ENCODE measurements at regions not wholly inside any gene's neighbourhood (a gene's known extent, or its start where the extent isn't known, plus 50 kb on each side); places are given as distances from the start of the nearest gene placed in this dataset.
A peak's percentile ranks its signal among the peaks of the same experiment; 100 is the strongest.
"Not testable (repeated sequence)": the region's sequence is repeated elsewhere in the genome, so short reads cannot be mapped to it uniquely, and the experiment has no call there.

DNA sequence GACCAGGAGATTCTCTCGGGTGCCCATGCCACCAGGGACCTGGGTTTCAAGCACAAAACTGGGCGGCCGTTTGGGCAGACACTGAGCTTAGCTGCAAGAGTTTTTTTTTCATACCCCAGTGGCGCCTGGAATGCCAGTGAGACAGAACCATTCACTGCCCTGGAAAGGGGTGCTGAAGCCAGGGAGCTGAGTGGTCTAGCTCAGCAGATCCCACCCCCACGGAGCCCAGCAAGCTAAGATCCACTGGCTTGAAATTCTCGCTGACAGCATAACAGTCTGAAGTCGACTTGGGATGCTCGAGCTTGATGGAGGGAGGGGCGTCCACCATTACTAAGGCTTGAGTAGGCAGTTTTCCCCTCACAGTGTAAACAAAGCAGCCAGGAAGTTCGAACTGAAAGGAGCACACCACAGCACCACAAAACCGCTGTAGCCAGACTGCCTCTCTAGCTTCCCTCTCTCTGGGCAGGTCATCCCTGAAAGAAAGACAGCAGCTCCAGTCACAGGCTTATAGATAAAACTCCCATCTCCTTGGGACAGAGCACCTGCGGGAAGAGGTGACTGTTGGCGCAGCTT lies 157.7 kb downstream of the GIPC2 start:
- H3K4me1 Mint-ChIP-seq (ENCODE audit: low read depth in 2 of 2); ATAC-seq; H3K4me3 Mint-ChIP-seq; H3K36me3 Mint-ChIP-seq; DNase-seq (ENCODE audit: low spot score); H3K27ac Mint-ChIP-seq: not testable (repeated sequence)
- H3K27me3 Mint-ChIP-seq = peaks cover 0 to 18% of the 10 kb centered on the region in 2 donors
- peaks cover 14% of the 10 kb centered on the region for H3K9me3 Mint-ChIP-seq

DNA sequence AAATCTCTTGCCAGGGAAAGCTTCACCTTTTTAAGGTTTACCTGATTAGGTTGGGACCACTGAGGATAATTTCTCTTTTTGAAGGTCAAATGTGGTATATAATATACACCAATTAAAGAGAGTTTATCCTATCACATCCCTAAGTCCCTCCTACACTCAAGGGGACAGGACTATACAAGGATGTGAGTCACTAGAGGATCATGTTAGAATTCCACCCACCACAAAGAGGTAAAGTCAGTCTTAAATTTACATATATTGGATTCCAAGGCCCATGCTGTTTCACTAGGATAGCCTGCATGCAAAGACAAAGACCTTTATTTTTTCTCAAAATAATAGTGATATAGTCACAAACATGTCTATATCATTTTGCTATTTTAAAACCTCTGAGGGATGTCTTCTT lies 164.4 kb downstream of the GIPC2 start:
- no peak for ATAC-seq
- Mint-ChIP-seq H3K27me3 (peaks cover 0 to 7% of the 10 kb centered on the region in 2 donors), H3K27ac (no peak overlapping the region), H3K4me1 (ENCODE audit: low read depth in 2 of 2) (no peaks in the 10 kb centered on the region), H3K4me3 (no peak overlapping the region), H3K9me3 (peaks cover 10% of the 10 kb centered on the region), H3K36me3 (no peaks in the 10 kb centered on the region)
- DNase-seq (ENCODE audit: low spot score) = no peak

DNA sequence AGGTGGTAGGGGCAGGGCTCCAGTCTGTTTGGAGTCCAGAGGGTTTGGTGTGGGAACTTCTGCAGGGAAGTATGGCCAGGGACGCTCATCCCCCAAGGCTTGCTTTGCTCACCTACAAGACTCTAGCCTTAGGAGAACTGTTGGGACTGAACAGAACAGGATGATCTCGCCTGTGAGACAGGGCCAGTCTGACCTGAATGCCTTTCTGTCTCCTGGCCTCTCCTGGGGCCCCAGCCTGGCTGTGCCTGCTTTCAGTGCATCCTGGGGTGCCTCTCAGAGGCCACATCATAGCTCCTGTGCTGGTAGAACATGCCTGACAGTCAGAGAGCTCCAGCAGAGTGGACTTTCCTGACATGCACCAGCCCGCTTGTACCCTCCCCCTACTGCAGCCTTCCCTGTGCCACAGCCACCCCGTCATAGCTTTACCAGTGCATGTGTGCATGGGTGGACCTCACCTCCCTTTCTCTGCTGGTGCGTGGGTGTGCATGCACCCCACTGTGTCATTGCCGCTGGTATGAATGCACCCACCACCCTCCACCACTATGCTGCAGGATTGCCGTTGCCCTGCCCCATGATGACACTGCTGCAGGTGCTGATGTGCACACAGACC lies 165.8 kb downstream of the GIPC2 start:
- ATAC-seq = peak in 1 of 2 donors; percentile 43
- Mint-ChIP-seq H3K27me3 (peaks cover 0 to 7% of the 10 kb centered on the region in 2 donors), H3K9me3 (peaks cover 5% of the 10 kb centered on the region), H3K4me3 (no peak overlapping the region), H3K27ac (no peak overlapping the region), H3K36me3 (no peaks in the 10 kb centered on the region), H3K4me1 (ENCODE audit: low read depth in 2 of 2) (no peaks in the 10 kb centered on the region)
- no peak for DNase-seq (ENCODE audit: low spot score)

DNA sequence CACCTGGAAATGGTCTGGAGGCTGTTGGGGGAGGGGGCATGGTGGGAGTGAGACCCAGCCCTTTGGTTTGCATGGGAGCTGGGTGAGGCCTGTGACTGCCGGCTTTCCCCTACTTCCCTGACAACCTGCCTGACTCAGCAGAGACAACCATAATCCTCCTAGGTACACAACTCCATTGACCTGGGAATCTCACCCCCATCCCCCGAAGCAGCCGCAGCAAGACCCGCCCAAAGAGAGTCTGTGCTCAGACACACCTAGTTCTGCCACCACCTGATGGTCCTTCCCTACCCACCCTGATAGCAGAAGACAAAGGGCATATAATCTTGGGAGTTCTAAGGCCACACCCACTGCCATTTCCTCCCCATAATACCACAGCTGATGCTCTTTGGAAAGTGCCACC lies 168.6 kb downstream of the GIPC2 start:
- Mint-ChIP-seq H3K4me1 (ENCODE audit: low read depth in 2 of 2) (no peaks in the 10 kb centered on the region), H3K27me3 (peaks cover 0 to 7% of the 10 kb centered on the region in 2 donors), H3K9me3 (peaks cover 5% of the 10 kb centered on the region), H3K27ac (no peak overlapping the region), H3K4me3 (no peak overlapping the region), H3K36me3 (no peaks in the 10 kb centered on the region)
- ATAC-seq (no peak), DNase-seq (ENCODE audit: low spot score) (no peak)

DNA sequence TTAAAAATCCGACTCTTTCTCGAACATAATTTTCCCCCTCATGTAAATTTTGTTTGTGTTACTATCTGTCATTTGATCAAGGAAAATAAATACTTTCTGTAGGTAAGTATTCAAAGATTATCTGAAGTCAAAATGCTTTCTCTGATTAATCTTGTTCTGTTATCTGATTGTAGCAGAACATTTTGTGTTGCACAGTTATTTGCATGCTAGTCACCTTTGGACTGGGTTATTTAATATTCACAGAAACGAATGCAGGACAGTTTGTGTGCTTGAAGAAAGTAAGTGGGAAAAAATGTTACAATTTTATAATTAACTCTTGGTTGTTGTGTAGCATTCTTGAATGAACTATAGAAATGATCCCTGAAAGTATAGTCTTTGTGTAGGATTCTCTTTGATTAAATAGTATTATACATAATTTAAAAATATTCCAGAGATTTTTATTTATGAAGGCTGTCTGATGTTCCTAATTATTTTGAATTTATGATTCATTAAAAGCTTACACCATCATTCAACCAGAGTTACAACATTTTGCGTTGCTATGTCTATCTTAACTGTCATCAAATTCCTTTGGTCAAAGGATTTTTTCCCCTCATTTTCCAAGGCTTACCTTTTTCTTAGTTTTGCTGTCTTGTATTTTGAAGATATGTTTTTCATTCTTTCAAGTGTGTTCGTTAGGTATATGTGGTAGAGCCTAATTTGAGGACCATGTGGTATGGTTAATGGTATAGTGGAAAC lies 176.6 kb downstream of the GIPC2 start:
- no peaks in the 10 kb centered on the region for H3K4me1 Mint-ChIP-seq (ENCODE audit: low read depth in 2 of 2)
- H3K27me3 Mint-ChIP-seq = peaks cover 0 to 7% of the 10 kb centered on the region in 2 donors
- ATAC-seq (no peak), DNase-seq (ENCODE audit: low spot score) (no peak)
- no peak overlapping the region for H3K27ac Mint-ChIP-seq
- no peak overlapping the region for H3K4me3 Mint-ChIP-seq
- peaks cover 11% of the 10 kb centered on the region for H3K9me3 Mint-ChIP-seq
- no peaks in the 10 kb centered on the region for H3K36me3 Mint-ChIP-seq

DNA sequence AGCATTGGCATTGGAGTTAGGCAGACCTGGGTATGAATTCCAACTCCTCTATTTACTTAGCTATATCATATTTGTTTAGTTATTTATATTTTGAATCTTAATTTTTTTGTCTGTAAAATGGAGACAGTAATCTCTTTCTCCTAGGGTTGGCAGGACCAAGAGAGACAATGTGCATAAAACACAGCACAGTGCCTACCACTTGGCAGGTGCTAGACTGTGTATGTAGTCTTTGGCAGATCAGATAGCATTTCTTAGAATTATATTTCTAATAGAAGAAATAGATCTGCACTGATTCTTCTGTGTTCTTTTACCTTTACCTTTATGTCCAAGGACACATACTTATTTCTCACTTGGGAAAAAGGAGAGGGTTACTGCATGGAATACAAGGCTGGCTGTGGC lies 177.2 kb downstream of the GIPC2 start:
- peaks cover 11% of the 10 kb centered on the region for H3K9me3 Mint-ChIP-seq
- ATAC-seq = no peak
- H3K27me3 Mint-ChIP-seq = peaks cover 0 to 7% of the 10 kb centered on the region in 2 donors
- no peak for DNase-seq (ENCODE audit: low spot score)
- H3K4me1 Mint-ChIP-seq (ENCODE audit: low read depth in 2 of 2) = no peaks in the 10 kb centered on the region
- H3K27ac Mint-ChIP-seq = no peak overlapping the region
- no peaks in the 10 kb centered on the region for H3K36me3 Mint-ChIP-seq
- H3K4me3 Mint-ChIP-seq = no peak overlapping the region

DNA sequence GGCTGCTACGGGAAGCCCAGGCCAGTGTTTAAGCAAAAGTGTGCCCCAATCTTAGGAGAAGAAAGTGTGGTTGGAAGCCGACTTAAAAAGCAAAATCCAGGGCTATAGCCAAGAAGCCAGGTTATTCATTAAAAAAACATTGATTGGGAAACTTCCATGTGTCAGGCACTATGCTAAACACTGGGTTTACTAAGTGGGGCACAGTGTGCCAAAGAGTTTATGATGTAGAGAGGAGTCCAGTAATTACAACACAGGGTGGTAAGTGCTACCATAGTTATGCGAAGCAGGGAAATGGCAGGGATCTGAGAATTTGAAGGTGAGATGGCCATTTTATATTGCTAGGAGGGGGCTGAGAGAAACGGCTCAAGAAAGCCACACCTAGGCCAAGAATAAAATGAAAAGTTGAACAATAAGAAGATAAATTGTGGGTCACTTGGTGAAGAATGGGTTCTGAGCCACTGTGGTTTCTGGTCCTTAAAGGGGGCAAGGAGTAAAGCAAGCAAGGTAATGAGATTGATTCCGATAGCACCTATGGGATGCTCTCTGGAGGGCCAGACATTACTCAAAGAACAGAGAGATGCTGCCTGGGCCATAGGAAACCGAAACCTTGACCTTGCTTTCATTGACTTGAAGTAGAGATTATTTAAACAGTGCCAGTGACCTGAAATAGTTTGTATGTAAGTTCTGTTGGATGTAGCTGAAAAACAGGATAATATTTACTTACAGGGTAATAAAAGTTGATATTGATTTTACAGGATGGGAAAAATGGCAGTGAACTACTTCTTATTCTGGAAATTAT lies 177.8 kb downstream of the GIPC2 start:
- peaks cover 11% of the 10 kb centered on the region for H3K9me3 Mint-ChIP-seq
- no peak for DNase-seq (ENCODE audit: low spot score)
- H3K4me1 Mint-ChIP-seq (ENCODE audit: low read depth in 2 of 2) = no peaks in the 10 kb centered on the region
- H3K27me3 Mint-ChIP-seq = peaks cover 0 to 7% of the 10 kb centered on the region in 2 donors
- no peak for ATAC-seq
- no peaks in the 10 kb centered on the region for H3K36me3 Mint-ChIP-seq
- H3K27ac Mint-ChIP-seq = no peak overlapping the region
- H3K4me3 Mint-ChIP-seq = no peak overlapping the region

DNA sequence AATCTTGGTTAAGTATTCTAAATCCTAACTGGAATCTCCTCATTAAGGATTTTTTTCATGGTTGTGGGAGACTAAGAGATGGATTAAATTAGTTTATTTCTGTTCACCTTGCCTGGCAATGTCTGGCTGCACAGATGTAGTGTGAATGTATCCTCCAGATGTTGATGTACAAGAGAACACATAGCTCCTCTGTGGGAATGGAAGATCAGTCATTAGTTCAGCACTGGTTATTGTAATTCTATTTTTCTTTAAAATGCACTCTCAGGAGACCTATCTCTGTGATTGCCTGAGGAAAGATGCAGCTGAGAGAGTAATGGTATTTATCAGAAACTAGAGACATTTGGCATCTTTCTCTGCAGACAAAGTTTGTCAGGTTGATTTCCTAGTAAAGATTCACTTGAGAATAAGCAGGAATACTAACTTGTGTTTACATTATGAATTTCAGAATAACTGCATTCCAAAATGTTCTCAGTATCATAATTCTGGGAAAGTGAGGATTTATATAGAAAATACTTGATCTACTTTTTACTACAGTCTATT lies 178.6 kb downstream of the GIPC2 start:
- peaks cover 0 to 7% of the 10 kb centered on the region in 2 donors for H3K27me3 Mint-ChIP-seq
- no peak overlapping the region for H3K27ac Mint-ChIP-seq
- no peaks in the 10 kb centered on the region for H3K36me3 Mint-ChIP-seq
- no peaks in the 10 kb centered on the region for H3K4me1 Mint-ChIP-seq (ENCODE audit: low read depth in 2 of 2)
- DNase-seq (ENCODE audit: low spot score) (no peak), ATAC-seq (no peak)
- peaks cover 11% of the 10 kb centered on the region for H3K9me3 Mint-ChIP-seq
- H3K4me3 Mint-ChIP-seq = no peak overlapping the region

DNA sequence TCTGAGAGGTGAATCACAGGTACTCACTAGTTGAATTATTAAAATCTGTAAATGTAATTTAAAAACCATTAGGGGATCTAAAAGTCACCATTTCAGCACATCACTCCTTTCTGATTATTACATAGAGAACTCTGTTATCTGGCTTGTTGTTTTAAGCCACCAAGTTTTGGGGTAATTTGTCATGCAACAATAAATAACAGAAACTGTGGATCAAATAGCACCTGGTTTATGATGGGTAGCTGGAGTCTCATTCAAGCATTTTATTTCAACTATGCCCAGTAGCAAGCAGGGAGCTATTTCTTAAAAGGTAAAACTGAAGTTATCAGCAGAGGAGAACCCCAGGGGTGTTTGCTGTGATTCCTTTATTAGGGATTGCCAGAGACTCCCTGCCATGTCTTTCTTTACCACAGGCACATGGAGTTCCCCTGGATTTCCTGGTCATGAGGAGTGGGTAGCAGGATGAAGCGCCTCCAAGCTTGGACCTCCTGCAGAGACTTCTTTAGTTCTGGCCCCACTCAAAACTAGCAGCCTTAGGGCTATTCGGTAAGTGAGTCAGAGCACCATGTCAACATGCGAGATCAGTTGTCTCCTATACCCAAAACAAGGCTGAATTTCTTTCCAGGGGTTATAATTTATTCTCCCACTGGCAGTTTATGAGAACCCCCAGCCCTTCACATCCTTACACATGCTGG lies 179.2 kb downstream of the GIPC2 start:
- H3K27me3 Mint-ChIP-seq = peaks cover 0 to 7% of the 10 kb centered on the region in 2 donors
- no peak overlapping the region for H3K27ac Mint-ChIP-seq
- DNase-seq (ENCODE audit: low spot score) (no peak), ATAC-seq (no peak)
- peaks cover 11% of the 10 kb centered on the region for H3K9me3 Mint-ChIP-seq
- no peaks in the 10 kb centered on the region for H3K4me1 Mint-ChIP-seq (ENCODE audit: low read depth in 2 of 2)
- no peaks in the 10 kb centered on the region for H3K36me3 Mint-ChIP-seq
- no peak overlapping the region for H3K4me3 Mint-ChIP-seq

DNA sequence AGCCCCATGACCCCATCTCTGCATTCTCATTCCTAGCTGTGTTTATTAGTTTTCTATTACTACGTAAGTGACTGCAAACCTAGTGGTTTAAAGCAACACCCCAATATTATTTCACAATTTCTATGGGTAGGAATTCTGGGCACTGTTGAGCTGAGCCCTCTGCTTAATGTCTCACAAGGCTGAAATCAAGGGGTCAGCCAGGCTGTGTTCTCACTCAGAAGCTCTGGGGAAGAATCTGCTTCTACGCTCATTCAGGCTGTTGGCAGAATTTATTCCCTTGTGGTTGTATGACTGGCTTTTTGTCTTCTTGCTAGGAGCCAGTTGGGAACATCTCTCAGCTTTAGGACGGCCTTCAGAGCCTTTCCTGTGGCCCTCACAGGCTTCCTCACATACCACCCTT lies 181.0 kb downstream of the GIPC2 start:
- peaks cover 0 to 1% of the 10 kb centered on the region in 2 donors for H3K27me3 Mint-ChIP-seq
- H3K36me3 Mint-ChIP-seq = no peaks in the 10 kb centered on the region
- H3K4me1 Mint-ChIP-seq (ENCODE audit: low read depth in 2 of 2) = no peaks in the 10 kb centered on the region
- ATAC-seq = no peak
- no peak overlapping the region for H3K27ac Mint-ChIP-seq
- H3K9me3 Mint-ChIP-seq = peaks cover 8% of the 10 kb centered on the region
- DNase-seq (ENCODE audit: low spot score) = no peak
- H3K4me3 Mint-ChIP-seq = no peak overlapping the region

DNA sequence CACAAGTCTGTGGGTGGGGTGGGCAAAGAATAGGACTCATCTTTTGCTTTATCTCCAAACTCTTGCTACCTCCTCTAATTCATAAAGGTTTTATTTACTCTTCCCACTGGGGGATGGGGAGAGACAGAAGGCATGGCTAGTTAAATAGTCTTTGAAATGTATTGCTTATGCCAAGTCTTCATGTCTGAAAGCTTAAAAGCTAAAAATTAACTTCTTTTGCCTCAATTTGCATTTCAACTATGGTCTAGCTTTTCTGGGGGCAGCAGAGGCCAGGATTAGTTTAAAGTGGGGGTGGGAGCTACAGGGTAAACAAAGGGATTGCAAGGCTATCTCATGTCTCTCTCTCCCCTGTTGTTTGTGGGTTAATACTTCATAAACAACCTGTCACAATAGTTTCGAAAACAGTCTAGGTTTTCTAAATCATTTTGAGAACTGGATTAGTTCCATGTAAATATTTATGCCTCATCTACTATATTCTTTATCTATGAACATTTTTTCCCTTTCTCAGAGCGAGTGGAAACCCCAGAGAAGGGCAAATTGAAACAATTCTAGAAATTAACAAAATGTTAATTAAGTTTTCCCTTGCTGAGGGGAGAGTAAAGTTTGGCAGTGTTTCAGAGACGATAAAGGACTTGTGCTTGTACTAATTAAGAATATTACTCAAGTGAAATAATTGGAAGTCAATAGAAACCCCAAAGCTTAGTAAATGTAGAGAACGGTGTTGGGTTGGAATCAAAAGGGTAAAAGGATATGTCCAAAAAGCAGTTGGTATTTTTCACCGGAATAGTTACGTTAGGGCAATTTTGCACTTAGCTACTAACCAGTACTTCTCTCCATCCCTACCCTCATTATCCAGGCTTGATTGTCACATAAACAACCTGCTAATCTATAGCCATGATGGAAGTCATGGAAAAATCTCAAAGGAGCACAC lies 182.2 kb downstream of the GIPC2 start:
- H3K4me3 Mint-ChIP-seq = no peak overlapping the region
- H3K4me1 Mint-ChIP-seq (ENCODE audit: low read depth in 2 of 2) = no peaks in the 10 kb centered on the region
- H3K36me3 Mint-ChIP-seq = no peaks in the 10 kb centered on the region
- H3K27ac Mint-ChIP-seq = no peak overlapping the region
- no peak for DNase-seq (ENCODE audit: low spot score)
- ATAC-seq = no peak
- no peaks in the 10 kb centered on the region for H3K27me3 Mint-ChIP-seq
- H3K9me3 Mint-ChIP-seq = peaks cover 8% of the 10 kb centered on the region

DNA sequence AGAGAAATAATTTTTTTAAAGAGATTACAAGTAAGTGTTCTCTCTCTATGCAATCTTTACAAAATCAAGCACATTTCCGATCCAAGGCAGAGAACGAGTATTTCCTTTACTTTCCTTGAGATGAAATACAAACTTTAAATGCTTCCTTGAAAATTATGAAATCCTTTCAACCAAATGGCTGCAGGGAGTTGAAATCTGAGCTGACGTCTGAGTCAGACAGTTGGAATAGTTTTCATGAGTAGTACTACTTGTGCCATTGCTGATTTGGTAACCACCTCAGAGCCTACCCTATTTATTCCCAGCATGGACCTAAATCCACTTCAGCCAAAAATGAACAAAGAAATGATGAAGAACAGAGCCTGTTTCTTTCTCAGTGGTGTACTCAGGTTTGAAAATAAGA lies 183.6 kb downstream of the GIPC2 start:
- H3K27ac Mint-ChIP-seq = no peak overlapping the region

More for the DNA sequence above, 183.6 kb downstream of the GIPC2 start:
- DNase-seq (ENCODE audit: low spot score) (no peak), ATAC-seq (no peak)
- H3K4me3 Mint-ChIP-seq = no peak overlapping the region
- no peaks in the 10 kb centered on the region for H3K36me3 Mint-ChIP-seq
- H3K9me3 Mint-ChIP-seq = peaks cover 8% of the 10 kb centered on the region
- H3K4me1 Mint-ChIP-seq (ENCODE audit: low read depth in 2 of 2) = no peaks in the 10 kb centered on the region
- H3K27me3 Mint-ChIP-seq = no peaks in the 10 kb centered on the region
